Activated CD8-positive, alpha-beta memory T cell treated with anti-CD3 and anti-CD28 coated beads, Interleukin-2, amount 50 U/mL, for 48 hours (primary cell): ENCODE measurements at regions not wholly inside any gene's neighbourhood (a gene's known extent, or its start where the extent isn't known, plus 50 kb on each side); places are given as distances from the start of the nearest gene placed in this dataset.
"Not testable (repeated sequence)": the region's sequence is repeated elsewhere in the genome, so short reads cannot be mapped to it uniquely, and the experiment has no call there.

ENCODE experiments used
- DNase-seq: peaks from one replicate; pipeline ENCODE4 v3.0.0-alpha.2; 2020

DNA sequence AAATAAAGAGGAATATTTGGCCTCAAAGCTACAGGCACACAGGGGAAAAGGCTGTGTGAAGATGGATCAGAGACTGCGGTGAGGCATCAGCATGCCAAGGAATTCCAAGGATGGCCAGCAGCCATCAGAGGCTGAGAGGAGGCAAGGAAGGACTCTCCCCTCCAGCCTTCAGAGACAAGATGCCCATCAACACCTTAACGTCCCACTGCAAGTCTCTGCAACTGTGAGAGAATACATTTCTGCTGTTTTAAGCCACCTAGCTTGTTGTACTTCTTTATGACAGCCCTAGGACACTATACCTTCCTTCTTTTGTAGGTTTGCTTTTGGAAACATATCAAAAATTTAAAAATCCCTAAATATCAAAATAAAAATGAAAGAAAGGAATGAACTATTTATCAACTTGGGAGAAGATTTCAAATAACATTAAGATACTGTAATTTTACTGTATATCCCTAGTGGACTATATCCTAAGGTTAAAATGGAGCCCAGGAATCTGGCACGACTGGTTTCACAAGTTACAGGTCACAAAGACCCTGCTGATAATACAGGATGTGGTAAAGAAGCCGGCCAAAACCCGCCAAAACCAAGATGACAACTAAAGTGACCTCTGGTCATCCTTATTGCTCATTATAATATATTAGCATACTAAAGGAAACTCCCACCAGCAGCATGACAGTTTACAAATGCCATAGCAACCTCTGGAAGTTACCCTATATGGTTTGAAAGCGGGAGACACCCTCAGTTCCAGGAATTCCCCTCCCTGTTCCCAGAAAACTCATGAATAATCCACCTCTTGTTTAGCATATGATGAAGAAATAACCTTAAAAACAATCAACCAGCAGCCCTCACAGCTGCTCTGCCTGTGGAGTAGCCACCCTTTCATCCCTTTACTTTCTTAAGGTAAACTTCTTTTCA lies 185.2 kb downstream of the AVL9 start:
- no peak for DNase-seq

DNA sequence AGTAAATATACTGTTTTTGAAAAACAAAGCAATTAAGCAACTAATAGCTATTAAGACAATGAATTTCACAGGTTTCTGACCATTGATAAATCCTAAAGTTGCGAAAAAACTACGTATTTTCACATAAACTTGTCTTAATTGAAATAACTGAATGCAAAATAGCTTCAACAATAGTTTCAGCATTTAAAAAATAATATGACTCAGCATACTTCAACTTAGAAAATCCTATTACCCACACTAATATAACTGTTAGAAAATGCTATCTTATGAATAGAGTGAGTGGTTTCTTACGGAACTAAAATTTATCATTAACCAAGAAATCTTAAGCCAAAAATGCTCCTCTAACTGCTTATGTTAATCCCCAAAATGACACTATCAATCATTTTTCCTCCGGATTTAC lies 183.9 kb downstream of the AVL9 start:
- no peak for DNase-seq

DNA sequence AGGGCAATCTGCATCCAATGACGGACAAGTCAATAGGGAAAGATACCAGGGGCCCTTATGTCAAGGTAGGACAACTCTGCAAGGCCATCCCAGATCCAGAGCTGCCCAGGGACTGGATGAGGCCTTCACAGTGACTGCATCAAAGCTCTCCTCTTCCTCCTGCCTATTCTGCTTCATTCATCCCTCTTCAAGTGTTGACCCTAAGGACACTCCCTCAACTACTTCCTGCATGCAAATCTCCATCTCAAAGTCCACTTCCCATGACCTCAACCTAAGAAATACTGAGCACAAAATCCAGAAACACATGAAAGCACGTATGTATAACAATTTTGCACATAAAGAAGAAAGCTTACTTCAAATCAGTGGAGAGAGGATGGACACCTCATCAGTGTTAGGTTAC lies 182.3 kb downstream of the AVL9 start:
- DNase-seq = no peak

DNA sequence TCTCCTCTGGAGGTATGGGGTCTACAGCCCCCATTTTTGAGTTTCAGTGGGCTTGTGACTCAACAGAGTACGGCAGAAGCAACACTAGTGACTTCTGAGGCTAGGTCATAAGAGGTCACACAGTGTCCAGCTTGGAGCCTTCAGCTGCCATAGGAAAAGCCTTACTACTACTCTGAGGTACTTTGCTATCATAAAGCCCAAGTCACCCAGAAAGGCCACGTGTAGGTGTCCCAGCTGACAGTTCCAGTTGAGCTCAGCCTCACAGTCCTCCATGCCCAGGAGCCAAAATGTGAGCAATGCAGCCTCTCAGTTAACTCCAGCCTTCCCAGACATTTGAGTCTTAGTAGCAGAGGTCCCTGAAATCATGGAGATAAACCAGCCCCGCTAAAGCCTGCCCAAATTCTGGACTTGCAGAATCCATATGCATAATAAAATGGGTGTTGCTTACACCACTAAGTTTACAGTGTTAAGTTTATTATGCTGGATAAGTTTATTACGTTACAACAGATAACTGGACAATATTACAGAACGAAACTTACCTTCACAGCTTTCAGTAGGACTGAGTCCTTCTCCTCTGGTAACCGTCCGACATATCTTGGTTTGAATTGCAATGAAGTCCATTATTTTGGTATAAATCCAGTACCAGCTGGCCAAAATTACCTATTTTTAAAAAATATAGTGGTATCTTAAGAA lies 181.1 kb downstream of the AVL9 start:
- DNase-seq = no peak

DNA sequence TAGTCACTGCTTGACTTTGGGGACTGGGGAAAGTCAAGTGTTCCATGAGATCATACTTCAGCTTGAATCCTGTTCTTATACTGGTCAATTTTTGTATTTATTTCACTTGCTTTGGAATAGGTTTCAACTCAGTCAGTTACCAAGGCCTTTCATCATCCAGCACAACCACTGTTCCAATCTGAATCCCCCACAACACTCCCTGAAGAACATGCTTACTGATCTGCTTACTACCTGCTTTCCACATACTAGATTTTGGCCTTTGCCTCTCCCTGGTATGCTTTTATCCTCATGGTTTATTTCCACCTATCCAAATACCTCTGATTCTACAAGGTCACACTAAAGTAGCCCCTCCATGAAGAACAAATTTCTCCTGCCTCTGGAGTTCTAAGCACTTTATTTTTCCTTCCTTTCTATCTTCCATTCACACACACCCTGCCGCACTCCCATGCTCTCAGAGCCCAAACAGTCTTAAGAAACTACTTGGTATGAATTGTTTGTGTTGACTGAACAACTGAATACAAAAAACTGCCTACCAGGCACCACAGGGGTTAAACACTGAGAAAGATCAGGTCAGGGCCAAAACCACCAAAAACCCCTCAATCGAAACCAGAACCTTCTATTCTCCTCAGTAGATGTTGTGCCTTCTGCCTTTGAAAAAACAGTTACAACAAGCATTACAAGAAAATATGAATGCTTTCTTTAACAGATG lies 178.1 kb downstream of the AVL9 start:
- no peak for DNase-seq

DNA sequence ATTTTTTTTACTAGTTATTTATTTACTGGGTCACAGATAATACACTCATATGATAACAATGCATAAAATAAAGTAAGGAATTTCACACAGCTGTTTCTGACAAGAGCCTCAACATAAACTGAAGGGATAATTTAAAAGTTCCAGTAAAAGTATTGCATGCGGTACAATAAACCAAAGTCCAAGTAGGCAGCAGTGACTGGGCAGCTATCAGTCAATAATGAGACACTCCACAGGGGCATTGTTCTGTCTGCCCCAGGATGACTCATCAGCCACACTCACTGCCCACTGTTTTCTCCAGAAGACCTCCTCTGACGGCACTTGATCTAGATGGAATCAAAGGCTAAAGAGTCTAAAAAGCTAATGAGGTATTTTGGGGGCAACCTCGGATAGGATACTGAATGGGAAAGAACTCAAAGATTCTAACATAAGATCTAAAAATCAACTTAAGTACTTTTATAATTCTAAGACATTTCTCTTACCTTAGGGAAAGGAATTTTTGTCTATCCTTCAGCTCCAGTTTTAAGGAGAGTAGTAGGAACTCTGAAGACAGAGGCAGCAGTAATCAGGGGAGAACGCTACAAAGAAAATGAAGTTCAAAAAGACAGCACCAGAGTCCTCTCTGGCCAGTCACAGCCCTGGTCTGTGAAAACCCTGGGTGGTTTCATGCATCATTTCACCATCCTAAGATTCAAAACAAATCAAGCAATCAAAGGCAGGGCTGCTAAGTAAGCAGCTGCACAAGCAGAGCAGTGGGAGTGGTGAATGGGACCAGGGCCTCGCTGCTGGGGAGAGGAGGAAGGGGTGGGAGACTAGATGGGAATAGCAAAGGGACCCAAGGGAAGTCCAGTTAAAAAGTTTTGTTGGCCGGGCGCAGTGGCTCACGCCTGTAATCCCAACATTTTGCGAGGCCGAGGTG lies 175.1 kb downstream of the AVL9 start:
- no peak for DNase-seq

DNA sequence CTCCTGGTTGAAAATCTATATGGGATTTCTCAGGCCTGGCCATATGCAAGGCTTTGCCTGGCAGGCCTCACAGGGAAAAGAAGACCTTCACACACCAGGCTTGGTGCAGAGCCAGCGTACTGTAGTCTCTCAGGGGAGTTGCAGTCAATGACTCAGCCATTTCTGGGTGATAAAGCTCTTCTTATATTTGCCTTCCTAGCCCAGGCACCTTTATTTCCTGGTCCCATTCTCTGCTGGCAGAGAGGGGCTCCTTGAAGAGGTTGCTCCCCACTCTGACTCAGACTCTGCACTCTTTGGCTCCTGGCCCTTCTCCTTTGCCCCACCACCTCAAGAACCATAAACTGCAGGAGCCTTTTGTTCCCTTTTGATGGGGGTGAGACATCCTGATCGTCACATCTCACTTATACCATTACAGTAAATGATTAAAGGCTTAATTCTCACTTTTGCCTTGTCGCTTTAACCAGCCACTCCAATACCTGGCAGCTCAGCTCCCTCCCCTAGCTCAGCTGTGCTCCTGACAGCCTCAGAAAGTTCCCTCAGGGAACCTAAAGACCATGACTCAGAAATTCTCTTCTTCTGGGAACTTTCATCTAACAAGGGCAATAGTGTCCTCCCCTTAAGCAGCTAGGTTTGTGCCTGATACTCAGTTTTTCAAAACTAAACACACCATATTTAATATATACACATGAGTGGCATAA lies 174.0 kb downstream of the AVL9 start:
- DNase-seq = not testable (repeated sequence)

DNA sequence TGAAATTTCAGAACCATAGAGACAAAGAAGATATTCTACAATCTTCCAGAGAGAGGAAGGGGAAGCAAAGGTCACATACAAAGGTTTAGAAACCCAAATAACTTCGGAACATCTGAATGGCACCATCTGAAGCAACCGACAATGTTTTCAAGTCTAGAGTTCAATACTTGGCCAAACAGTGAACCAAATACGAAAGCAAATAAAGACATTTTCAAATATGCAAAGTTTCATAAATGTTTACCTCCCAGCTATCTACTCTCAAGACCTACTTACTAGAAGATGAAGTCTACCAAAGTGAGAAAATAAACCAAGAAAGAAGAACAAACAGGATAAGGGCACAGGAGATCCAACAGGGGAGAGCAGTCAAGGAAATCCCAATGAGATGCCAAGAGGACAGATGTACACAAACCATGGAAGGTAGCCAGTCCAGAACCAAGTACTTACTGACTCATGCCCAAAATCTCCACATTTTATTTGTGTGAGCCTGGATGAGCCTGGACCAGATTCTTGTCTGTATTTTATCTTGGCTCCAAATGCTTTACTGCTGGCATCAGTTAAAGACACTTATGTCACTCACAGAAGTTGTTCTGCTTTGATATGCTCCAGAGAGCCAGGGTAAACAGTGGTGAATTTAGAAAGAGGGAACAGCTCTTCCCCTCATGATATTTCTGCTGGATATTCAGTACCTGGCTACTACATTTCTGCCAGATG lies 173.3 kb downstream of the AVL9 start:
- DNase-seq = not testable (repeated sequence)

DNA sequence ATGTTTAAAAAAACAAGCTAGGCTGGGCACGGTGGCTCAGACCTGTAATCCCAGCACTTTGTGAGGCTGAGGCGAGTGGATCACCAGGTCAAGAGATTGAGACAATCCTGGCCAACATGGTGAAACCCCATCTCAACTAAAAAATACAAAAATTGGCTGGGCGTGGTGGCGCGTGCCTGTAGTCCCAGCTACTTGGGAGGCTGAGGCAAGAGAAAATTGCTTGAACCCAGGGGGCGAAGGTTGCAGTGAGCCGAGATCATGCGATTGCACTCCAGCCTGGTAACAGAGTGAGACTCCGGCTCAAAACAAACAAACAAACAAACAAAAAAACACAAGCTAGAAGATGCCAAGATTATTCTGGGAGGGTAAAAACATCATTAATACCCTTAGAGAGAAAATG lies 172.3 kb downstream of the AVL9 start:
- not testable (repeated sequence) for DNase-seq

DNA sequence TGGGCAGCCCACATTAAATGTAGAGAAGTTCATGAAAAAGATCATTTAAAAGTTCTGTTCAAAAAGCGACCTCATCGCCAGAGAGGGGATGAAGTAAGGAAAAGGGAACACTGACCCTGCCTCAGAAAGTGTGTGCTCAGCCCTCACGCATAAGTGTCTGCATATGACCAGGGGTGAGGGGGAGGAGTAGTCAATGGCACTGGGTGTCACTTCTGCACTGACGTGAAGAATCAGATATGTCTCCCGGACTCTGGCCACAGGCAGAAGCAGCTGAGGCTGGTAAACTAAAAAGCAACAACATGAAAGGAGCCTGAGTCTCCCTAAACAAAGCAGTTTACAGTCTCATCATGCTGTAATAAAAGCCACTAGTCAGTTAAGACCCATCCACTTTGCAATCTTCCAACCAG lies 168.5 kb downstream of the AVL9 start:
- DNase-seq = not testable (repeated sequence)

DNA sequence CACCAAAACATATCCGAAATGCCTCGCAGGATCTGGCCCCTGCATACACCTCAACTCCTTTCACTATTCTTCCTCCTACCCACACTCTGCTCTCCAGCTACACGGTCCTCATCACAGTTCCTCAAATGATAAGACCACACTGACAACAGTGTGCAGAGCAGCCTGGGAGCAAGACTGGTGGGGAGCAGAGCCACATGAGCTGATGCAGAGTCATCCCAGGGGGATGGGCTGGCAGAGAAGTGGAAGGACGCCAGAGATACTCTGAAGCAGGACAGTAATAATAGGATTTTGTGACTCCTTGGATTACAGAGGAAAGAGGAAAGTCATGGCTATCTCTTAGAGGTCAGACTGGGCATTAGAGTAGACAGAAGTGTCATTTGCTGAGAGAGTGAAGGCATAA lies 167.2 kb downstream of the AVL9 start:
- not testable (repeated sequence) for DNase-seq

DNA sequence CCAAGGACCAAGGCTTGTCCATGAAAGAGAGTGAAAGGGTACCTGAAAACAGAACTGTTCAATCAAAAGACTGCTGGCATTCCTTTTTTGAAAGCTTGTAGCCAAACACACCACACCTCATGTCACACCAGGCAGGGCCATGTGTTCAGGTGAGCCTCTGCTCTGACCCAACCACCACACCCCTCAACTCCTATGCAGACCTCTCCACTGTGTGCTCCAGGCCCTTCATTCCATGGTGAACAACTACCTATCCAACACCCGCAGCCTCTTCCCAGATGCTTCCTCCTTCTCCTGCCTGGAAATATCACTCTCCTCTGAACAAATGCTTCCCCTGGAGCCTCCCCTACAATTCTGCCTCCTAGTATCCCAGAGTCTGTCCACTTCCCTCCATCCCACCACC lies 166.6 kb downstream of the AVL9 start:
- DNase-seq = no peak

DNA sequence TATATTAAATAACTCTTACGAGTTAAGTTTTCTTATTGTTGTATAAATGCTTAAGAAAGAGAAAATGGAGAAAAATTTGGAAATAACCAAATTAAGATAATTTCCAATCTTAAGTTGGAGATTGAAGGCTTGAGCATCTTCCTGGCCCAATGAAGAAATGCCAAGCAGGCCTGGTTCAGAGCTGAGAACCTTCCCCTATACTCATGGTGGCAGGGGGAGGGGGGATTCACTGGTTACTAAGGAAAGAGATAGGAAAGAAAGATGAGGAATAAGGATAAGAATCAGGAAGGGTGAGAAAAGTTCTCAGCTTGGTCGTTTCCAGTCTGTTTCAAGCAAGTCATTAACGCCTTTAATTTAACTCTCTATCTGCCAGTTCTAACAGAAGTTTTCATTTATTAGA lies 166.2 kb downstream of the AVL9 start:
- DNase-seq = no peak

DNA sequence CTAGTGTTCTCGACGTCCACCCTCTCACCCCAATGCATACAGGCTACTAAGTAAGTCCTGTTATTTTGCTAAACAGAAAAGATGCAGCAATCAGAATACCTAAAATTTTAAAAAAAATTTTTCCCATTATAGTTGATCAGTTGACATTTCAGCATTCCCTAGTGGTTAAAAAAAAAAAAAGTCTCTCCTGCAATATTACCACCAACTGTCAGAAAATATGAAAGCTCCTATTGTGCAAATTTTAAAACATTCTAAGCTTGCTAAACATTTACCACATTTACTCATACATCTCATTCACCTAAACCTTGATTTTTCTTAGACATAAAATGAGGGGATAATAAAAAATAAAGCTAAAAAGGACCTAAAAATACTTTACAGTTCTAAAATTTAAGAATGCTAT lies 165.6 kb downstream of the AVL9 start:
- no peak for DNase-seq

DNA sequence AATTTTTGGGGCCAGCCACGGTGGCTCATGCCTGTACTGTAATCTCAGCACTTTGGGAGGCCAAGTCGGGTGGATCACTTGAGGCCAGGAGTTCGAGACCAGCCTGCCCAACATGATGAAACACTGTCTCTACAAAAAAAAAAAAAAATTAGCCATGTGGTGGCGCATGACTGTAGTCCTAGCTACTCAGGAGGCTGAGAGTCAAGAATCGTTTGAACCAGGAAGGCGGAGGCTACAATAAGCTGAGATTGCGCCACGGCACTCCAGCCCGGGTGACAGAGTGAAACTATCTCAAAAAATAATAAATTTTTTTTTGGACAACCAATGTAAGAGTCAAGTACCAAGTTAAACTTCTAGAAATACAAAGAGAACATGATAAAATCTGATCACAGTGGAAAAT lies 164.6 kb downstream of the AVL9 start:
- DNase-seq = no peak

DNA sequence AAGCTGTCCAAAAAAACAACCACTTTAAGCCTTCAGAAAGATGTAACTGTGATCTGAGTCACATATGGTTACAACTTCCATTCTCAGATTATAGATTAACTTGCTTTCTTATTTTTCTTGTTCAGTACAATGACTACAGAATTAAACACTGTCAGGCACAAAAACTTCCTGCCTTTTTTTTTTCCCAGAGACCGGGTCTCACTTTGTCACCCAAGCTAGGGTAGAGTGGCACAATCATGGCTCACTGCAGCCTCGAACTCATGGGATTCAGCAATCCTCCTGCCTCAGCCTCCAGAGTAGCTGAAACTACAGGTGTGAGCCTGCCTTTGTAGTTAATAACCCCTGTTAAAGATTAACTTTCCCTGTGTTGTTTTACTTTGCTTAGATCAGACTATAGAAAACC lies 163.2 kb downstream of the AVL9 start:
- no peak for DNase-seq

DNA sequence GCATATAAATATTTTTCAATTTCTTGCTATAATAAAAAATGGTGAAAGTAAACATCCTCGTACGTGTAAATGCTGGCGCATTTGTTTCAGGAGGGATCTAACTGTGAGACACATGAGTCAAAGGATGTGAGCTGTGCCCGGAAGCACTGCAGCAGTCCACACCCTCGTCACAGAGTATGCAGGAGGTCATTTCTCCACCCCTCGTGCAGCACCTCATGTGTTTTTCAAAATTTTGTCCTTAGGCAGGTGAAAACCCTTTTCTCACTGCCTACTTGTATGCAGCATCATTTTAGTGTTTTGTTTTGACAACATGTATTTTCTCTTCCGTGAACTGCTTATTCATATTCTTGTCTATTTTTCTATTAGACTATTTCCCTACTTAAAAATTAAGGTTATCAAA lies 162.7 kb downstream of the AVL9 start:
- no peak for DNase-seq

DNA sequence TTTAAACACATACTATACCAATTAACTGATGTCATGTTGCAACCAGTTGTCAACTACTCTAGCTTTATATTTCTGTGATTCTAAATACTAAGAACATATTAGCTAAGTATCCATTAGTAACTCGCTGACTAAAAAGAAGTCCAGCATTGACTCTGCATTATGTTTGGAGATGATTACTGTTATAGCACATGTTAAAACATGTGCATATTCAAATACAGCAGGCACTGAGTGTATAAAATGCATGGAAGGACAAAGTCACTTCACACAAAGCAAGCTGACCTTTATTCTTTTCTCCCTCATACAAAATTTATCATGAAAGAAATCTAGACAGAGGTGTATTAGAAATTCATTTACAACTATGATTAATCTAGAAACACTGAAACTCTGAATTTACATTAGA lies 159.3 kb downstream of the AVL9 start:
- DNase-seq = not testable (repeated sequence)

DNA sequence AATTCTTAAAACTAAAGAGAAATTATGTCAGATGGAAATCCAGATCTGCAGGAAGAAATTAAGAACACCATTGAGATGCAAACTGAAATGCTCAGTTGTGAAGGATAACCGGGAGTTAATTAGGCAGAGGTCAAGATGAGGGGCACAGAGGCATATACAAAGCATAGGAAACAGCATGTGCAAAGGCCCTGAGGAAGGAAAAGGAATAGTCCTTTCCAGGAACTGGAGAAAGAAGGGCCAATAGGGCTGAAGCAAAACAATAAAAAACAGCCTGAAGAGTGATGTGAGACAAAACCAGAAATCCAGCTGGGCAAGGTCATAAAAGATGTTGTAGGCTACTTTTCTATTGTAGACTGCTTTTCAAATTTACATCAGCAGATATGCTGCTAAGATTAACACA lies 155.1 kb downstream of the AVL9 start:
- DNase-seq = not testable (repeated sequence)

DNA sequence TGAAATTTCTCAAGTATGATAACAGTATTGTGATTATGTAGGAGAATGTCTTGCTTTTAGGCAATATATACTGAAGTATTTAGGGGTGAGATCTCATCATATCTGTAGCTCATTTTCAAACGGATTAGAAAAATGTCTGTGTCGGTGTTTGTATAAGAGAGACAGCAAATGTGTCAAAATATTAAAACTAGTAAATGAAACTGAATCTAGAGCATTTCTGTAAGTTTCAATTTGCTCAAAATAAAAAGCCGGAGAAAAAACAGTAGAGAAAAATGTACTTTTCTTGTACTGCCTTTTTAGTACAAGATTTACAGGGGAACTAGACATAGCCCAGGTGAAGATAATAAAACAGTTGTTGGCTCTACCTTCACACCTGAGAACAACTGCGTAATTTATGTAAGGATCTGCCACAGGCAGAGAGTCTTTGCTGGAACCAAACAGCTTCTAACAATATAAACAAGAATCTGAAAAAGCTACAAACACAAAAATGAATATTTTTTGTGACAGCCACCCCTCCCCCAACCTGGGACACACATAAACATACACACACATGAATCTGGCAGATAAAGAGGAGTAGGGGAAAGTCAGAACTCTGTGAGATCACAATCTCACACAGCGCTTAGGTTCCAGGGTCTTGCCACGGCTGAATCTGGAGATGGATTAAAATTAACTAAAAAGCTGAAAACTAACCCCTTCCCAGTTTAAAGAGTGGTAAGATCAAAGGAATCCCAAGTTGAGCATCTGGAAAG lies 153.3 kb downstream of the AVL9 start:
- no peak for DNase-seq
